Activated CD8-positive, alpha-beta memory T cell treated with anti-CD3 and anti-CD28 coated beads for 48 hours (primary cell): ENCODE measurements at regions not wholly inside any gene's neighbourhood (a gene's known extent, or its start where the extent isn't known, plus 50 kb on each side); places are given as distances from the start of the nearest gene placed in this dataset.

ENCODE experiments used
- DNase-seq, 3 experiments: peaks; one replicate each; pipeline ENCODE4 v3.0.0-alpha.2; 2020; ENCODE audit warnings: low read depth in 2 of 3, low spot score in 2 of 3

DNA sequence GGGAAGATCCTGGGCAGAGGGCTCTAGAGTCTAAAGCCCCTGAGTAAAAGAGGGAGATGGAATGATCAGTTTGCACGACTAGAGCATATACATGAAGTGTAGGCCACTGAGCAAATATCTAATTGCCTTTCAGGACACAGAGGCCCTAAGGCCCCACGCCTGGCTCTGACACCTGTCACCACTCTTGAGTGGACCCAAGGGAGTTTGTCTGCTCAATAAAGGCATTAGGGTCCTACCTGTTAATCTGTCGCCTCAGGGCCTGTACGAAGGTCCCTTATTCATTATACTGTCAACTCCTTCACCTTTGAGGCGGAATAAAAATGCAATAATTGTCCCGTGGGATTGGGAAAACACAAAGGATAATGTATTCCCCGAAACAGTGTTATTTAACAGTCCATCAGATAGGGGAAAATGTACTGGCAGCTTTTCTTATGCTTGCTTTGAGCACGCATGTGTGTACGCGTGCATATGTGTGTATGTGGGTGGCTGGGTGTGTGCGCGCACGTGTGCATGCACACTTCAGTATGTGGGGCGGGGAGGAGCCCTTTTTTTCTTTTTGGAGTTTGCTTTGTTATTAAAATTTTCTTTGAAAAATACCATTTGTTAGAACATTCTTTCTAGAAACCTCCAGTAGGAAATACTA, 161.8 kb upstream of the SERP2 start:
- DNase-seq: no peak

DNA sequence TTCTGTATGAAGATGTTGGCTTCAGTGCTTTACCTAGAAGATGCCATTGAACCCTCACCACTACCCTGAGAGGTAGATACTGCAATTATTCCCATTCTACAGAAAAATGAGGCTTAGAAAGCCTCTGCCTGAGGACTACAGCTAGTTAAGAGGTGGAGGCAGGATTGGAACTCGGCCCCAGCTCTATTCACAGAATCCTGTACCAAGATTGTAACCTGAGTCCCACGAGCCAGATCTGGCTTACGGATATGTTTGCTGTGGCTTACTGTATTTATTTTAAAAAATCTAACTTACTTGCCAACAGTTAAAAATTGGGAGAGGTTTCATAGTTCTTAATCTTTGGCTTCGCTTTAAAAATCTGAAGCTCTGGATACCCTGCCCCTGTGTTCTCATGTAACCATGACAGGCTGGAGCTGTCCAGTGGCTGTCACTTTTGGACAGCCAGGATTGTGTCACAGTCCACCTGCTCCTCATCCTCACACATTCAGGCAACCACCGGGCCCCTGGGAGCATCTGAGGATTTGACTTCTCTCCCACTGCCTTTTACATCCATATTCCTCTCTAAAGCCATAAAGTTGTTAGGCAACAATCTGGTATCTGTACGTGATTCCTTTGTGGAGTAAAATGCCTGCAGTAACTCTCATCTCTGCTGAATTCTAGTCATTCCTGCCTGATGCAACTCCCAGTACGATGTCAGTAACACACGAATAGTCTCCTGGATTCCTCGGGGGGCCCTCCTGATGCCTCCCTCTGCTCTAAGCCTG, 160.8 kb upstream of the SERP2 start:
- no peak for DNase-seq

DNA sequence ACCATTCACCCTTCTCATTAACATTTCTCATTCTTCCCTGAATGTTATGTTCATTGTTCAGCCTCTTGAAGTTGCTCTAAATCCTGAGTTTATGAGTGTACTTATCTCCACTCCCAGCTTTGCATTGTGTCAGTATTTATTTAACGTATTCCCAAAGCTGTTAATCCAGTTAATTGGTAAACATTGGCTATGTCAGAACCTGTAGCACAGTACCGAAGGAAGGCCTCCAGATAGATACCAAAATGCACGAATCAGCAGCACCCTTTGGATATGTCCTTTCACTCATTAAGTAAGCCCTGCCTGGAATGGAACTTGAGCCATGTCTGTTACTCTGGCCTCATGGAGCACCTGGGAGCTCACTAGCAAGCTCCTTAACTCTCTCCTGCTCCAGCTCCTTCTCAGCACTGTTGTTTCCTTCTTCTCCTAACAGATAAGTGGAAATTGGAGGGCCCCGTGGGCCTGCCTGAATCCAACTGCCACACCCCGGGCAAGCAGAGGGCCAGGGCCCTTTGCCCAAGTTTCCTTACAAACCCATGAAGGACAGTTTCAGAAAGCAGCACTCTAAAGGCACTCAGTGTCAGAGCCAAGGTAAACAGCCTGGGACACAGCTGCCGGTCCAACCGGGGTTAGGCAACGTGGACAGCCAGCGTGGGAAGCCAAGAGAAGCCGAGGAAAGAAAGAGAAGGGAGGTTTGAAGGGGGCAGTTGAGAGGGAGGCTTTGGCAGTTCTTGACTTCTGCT, 155.0 kb upstream of the SERP2 start:
- DNase-seq: no peak

GRCh38 chr13:44219577-44220548, 153.8 kb upstream of the SERP2 start:
- DNase-seq: no peak

- no peak for DNase-seq
Measured at GRCh38 chr13:44220948-44221347, 152.7 kb upstream of the SERP2 start.

GRCh38 chr13:44221657-44222056, 152.0 kb upstream of the SERP2 start:
- DNase-seq: no peak

DNA sequence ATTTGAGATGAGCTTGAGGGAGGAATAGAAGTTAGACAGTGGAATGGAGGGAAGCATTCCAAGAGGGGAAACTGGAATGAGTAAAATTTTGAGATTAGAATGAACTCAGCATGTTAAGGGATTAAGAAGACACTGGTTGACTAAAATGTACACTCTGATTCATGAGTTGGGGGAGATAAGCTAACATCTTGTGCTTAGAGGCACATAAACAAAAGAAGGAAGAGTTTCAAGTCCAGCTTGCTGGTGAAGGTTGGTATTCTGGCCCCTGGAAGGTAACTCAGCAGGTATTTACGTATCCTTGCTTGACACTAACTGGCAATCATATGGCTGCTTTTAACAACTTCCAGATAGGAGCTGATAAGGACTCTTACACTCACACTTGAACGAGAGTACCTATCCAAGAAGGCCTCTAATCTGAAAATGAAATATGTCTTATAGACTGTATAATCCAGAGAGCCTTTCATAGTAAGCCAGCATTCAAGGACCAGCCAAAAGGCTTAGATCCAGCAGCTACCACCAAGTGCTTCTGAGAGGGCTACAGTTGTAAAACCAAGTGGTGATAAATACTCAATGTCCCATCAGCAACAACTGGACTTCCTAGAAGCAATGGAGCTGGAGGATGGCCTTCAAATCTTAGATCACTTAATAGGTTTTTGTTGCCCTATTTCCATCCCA, 149.7 kb upstream of the SERP2 start:
- DNase-seq: no peak

GRCh38 chr13:44224450-44225149, 149.0 kb upstream of the SERP2 start:
- no peak for DNase-seq

DNA sequence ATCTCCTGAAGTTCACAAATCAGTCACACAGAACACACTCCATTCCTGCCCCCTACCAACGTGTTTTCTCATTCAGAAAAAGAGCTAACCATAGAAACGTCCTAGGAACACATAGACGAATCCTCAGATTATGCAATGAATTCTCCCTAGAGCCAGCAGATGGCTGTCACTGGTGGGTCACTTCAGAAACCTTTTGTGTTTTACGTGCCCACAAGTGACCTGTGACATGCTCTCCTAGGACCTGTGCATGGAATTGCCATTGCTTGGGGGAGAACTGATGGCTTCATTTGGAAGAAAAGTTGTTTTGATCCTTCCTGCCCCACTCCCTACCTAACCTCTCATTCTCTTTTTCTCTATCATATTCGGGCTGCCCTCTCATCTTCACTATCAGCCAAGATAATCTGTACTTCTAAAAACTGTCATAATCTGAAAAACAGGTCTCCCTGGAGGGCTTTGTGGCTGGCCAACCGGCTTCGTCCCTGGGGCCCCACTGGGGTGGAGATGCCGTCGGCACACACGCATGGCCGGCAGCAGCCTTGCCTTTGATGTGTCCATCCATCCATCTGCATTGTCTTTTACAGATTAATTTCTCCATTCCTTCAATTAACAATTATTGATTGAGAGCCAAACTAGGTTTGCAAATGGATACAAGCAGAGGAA, 144.1 kb upstream of the SERP2 start:
- DNase-seq: no peak

GRCh38 chr13:44230071-44230470, 143.6 kb upstream of the SERP2 start:
- DNase-seq: no peak

DNA sequence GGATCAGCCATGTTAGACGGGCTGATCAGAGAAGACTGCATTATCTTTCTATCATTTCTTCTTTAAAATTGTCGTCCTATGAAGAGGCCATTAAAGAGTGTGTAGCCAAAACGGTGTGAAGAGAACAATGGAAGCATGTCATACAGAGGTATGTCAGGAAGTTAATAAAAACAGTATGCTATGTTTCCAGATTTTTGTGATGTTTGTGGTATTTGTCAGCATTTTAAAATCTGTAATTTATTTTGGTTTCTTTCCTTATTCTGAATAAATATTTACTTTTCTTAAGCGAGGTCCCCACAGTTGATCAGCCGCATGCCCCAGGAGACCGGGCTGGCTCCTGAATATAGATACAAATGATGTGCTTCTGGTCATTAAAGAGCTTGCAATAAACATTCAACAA, 142.9 kb upstream of the SERP2 start:
- no peak for DNase-seq

DNA sequence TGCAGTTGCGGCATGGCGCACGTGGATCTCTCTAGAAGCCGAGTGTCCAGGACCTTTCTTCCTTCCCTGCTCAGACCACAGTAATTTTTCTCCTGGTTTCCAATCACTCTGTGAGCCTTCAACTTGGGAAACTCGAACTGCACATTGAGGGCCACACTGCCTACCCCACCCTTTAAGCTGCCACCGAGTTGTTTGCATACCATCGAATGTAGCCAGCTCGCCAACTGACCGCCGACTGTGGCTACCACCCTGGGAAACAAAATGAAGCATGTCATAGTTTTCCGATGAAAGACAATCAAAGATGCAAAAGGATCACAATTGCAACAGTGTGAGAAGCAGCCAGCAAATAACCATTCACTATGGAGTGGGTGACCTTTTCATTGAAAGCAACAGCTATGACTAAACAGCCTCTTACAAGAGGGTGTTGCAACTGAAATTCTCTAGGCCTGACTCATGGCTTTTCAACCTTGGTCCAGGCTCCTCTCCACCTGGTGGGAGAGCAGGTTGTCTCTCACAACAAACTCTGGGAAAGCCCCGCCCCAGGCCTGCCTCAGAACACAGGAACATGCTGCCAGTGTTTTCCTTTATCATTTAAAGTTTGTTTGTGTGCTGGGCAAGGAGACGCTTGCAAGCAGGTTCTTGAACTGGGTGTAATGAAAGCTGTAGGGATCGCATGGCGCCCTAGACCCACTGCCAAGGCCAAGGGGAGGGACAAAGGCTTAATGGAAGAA, 141.7 kb upstream of the SERP2 start:
- DNase-seq: no peak

DNA sequence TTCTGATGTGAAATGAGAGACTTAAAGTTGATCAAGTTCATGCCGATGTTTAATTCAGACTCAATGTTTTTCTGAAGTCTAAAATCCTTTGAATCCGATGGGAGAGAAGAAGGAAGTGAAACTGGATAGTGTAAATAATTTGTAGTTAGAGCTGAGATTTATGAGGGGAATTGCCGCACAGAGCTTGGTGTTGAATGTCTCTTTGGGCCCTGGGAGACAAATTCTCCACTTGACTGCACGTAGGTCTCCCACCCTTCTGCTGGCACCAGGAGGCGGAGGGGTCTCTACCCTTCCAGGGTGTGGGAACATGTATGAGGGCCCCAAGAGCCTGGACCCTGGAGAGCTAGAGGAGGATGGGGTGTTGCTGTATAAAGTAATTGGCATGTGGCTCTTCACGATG, 140.8 kb upstream of the SERP2 start:
- DNase-seq: no peak

DNA sequence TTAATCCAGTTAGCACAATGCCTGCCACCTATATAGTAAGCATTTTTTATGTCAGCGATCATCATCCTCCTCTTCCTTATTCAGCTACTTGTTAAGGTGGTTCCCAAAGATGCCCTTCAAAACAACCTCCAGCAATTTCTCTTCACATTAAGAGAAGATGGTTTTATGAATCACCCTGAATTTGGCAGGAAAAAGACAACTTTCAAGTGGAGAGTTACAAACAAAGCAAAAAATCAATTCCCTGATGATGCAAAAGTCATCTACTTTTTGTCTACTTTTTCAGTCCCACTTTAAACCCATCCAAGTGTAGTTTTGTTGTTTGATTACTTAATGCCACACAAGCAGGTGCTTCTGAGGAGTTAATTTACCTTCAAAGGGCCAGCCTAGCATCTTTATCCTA, 139.1 kb upstream of the SERP2 start:
- DNase-seq: no peak

- no peak for DNase-seq
Measured at GRCh38 chr13:44236370-44236769, 137.3 kb upstream of the SERP2 start.

DNA sequence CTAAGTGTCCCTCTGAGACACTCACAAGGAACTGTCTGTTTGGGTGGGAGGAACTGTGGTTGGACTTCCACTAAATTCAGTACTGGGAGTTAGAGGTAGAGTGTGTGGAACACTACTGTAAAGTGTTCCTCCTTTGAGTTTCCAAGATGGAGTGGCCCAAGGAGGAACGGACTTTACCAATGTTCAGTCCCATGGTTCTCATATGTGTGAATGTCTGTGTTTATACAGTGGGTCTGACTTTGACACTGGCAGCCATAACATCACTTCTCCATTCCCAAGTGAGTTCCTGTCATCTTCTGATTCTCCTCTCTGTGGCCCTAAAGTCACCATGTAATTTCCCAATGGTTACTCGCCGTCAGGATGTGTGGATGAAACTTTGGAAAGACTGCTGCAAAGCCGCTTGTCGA, 136.8 kb upstream of the SERP2 start:
- no peak for DNase-seq

DNA sequence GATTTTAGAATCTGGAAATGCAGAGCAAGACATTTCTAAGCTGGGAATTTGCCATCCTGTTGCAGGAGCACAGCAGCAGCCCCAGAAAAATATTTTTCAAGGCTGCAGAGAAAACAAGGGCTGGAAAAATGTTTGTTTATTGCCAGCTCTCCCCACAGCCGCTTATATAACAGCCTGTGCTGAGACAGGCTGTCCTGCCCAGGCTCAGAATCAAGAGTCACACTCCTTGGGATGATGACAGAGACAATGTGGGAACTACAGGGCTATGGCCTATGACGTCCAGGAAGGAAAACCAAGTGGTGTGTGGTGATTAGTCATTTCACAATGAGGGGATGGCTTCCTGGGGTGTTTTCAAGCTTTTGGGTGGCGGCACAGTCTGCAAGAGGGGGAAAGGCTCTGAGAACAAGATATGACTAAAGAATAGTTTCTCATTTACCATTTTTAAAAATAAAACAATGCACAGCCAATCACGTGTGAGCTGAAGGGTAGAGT, 136.3 kb upstream of the SERP2 start:
- no peak for DNase-seq

DNA sequence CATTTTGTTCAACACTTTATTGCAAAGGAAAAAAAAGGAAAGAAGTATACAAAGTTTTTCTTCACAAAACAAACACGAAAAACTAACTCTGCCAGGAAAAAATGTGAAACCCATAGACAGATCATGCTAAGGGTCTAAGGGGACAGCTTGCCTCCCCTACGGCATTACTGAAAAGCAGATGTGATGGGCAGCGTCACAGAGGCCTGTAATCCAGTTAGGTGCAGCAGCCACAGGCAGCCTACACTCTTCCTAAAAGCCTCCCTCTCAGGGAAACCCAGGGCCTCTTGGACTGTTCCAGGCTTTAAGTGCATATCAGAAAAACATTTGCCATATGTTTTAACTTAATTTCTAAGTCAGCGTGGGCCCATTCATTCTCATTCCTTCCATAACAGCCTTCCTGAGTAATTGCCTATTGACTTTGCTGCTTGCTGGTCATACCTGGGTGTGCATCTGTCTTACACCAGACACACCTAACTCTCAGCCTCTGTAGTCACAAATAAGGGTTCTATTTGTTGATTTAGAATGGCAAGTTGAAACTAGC, 135.7 kb upstream of the SERP2 start:
- DNase-seq: no peak
